ENCODE measurements at regions not wholly inside any gene's neighbourhood (a gene's known extent, or its start where the extent isn't known, plus 50 kb on each side); places are given as distances from the start of the nearest gene placed in this dataset.

- no peak for TF ChIP-seq POLR2AphosphoS5 (IDR thresholded peaks at IDR 0.05; ENCODE audit: low read depth, low read length)
- no peak for TF ChIP-seq TAF1 (IDR thresholded peaks at IDR 0.05; ENCODE audit: borderline replicate concordance, low read depth, low read length)
Observed at GRCh38 chr22:46031066-46031465, 54.1 kb upstream of the WNT7B start.

All from GM12892 (cell line).